ENCODE measurements at regions not wholly inside any gene's neighbourhood (a gene's known extent, or its start where the extent isn't known, plus 50 kb on each side); places are given as distances from the start of the nearest gene placed in this dataset.

DNA sequence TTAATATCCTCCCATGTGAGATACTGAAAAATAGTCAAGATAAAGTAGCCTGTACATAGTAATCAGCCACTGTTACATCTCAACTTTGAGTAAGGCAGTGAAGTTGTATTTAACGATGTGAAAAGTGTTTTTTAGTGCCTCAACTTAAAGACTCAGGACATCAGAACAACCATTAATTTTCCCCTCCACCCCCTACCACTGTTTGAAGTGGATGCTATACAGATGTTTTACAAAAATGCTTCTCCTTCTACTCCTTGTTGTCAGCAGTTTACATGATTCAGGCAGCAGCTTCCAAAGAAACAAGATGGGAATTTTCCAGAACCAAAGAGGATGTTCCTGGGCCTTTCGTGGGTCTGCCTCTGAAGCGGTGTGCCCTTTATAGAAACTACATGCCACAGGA is 143.6 kb downstream of the RPAP3 start:
- intact Hi-C loops (cut with DNase I), result no loop called here
- no peak for DNase-seq (ENCODE audit: low spot score)

DNA sequence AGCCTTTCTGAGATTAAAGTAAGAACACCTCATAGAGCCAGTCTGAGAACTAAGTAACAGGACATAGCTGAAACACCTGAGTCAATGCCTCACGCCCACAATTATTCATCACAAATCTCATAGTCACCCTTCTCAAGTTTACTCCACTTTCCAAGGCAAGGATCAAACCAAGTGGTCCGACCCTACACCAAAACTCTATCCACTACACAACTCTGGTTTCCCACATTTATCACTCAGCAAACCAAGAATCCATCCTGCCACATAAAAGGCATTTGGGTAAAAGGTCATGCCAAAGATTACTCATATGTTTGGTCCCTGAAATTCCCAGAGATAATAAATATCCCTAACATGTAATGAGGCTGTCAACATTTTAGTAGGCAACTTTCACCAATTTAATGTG is 144.1 kb downstream of the RPAP3 start:
- DNase-seq (ENCODE audit: low spot score), result no peak
- intact Hi-C loops (cut with DNase I), result no loop called here

DNA sequence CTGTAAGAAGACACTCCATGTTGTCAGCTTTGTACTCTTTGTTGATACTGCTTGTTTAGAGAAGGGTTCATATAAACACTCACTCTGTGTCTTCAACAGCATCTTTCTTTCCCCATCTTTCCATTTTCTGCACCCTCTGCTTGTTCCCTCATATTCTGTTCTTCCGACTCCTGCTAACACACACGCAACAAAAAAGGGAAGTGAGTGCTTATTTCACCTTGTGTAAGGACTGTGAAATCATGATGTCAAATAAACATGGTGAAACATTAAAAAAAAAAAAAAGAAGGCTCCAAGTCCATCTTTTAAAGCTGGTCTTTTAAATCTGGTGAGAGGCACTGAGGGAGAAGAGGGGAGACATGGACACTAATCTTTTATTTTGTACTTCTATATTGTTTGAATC is 145.4 kb downstream of the RPAP3 start:
- intact Hi-C loops (cut with DNase I), result no loop called here
- no peak for DNase-seq (ENCODE audit: low spot score)

DNA sequence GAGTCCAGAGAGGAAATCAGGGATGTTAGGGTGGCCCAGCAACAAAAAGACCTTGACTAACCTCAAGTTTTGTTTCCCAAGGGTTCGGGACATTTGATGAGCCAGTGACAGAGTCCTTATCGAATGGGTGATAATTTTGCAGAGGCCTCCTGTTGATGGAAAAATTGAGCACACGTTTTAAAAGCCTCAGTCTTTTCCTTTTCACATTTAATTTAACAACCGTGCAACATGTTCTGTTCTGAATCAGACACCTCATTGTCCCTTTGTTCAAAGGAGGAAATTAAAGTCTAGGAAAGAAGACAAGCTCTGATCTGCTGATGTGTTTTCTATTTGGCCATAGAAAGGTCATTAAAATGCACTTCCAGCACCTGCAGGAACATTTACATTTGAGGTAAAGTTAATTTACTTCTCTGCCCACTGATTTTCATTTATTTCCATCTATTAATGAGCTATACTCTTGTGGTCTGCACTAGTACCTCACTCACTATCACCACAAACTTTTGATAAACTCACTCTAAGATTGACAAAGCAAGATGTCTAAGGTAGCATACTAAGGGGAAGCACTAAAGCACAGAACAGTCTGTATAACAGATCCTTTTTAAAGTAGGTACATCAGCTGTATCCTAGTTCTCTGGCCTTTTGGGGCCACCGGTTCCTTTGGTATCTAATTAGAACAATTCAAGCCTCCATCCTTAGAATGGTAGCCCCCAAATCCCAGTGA is 147.0 kb downstream of the RPAP3 start:
- no peak for DNase-seq (ENCODE audit: low spot score)
- intact Hi-C loops (cut with DNase I), result no loop called here

DNA sequence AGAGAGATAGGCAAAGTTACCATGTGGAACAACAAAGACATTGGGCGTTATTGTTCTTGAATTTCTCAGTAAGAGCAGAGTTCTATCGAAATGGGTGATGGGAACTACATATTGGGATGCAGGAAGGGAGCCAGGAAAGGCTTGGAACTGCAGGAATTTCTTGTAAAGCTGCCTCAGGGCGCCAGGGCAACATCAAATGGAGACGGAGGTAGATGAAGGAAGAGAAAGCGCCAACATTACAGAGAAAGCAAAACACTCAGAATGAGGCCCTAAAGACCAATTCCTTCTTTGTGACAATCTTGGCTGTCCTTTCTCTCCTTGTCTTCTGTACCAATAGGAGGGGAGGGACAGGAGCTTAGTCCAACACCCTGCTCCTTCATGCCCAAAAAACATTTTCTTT is 148.4 kb downstream of the RPAP3 start:
- DNase-seq (ENCODE audit: low spot score), result no peak
- intact Hi-C loops (cut with DNase I), result loop anchor here in 1 of 2 donors (1.0 kb wide), 1 partner anchor 8 kb away; no protein-coding TSS in a partner anchor

DNA sequence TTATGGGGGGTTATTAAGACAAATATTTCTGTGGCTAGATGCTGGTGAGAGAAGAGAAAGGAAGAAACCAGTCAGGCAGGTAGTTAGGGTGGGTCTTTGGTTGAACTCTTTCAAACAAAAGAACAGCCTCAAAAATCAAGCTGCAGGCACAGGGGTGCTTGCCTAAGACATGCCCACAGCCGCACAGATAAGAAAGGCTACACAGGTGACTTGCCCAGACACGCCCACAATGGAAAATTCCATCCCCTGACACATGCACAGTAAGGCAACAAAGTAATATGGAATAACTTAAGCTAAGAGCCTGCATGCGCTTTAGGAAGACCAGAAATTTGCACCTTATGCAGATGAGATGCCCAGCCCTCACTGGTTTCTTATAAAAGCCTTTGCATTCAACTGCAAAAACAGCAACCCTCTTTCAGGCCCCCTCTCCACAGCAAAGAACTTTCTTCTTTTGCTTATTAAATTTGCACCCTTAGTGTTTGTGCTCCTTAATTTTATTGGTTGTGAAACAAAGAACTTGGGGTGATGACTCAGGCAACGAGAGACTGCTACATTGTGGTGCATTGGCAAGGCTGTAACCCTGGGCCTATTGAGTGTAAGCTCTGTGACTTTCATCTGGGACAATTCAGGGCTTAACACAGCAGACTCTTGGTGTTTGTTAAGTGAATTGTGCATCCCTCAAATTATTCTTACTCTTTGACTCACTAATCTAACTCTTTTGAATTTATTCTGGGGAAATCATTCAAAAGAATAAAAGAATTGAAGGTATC is 149.4 kb downstream of the RPAP3 start:
- intact Hi-C loops (cut with DNase I), result loop anchor here in 1 of 2 donors (1.0 kb wide), 1 partner anchor 7 kb away; no protein-coding TSS in a partner anchor
- no peak for DNase-seq (ENCODE audit: low spot score)

DNA sequence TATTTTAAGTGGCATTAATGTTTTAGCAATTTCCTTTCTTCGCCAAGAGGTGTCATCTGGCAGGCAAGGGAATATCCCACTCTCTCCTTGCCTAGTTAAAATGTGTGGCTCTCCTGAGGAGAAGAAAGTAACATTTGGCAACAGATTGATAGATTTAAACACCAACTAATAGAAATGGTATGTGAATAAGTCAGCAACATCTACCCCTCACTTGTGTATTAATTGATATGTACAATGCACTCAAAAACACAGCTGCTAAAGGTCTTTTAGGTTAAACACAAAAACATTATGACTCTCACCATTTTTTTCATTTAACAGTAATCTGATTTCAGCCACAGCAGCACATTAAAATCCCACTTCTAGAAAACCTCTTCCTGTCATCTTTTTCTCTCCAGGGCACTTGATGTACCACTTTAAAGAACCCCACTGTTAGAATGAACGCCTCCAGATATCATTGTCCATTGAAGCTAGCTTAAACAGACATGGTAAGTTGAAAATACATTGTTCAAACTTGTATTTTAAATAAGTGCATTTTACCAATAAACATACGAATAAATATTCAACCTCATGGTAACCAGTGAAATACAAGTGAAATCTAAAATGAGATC is 151.7 kb downstream of the RPAP3 start:
- DNase-seq (ENCODE audit: low spot score), result no peak
- intact Hi-C loops (cut with DNase I), result no loop called here

DNA sequence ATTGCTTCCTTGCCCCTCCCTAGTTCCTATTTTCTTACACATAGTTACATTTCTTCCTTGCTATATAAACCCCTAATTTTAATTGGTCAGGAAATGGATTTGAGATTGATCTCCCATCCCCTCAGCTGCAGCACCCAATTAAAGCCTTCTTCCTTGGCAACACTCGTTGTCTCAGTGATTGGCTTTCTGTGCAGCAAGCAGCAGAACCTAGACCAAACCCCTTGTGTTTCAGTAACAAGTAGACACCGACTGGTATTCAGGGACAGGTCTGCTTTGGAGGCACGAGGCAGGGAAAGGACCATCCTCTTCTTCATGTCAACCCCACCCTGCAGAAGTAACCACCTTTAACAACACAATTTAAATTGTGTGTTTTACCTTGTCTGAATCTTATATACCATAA is 152.6 kb downstream of the RPAP3 start:
- intact Hi-C loops (cut with DNase I), result no loop called here
- DNase-seq (ENCODE audit: low spot score), result no peak

DNA sequence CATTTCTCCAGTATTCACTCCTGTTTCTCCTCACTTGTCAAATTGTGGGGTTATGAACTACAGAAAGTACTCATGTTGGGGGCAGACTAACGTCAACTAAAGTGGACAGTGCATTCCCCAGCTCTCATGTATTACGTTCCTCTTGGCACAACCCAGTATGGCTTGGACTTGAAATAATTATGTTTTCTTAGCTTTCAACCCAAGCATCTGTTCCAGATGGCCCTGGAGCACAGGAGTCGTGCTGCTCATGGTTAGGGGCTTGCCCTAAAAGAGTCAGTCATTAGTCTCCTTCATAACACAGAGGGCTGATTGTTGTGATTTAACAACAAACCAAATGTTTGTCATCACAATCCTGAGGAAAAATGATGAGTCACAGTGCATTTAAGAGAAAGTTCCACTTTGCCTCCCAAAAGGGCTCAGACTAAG is 154.4 kb downstream of the RPAP3 start:
- intact Hi-C loops (cut with DNase I), result no loop called here
- DNase-seq (ENCODE audit: low spot score), result no peak

DNA sequence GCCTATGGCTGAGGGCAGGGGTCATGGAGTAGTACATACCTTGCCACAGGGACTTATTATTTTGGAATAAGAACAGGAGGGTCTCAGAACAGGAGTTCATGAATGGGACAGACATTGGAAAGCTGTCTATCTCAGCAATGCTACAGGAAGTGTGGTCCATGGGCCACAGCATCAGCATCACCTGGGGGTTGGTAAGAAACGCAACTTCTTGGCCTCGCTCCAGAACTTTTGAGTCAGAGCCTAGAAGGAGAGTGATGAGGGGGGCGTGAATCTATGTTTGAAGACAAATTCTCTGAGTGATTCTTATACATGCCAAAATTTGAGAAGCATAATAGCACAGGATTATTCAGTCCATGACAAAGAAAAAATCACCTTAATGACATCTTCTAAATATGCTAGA is 156.6 kb downstream of the RPAP3 start:
- intact Hi-C loops (cut with DNase I), result loop anchor here in 1 of 2 donors (1.0 kb wide), 1 partner anchor 8 kb away; no protein-coding TSS in a partner anchor
- no peak for DNase-seq (ENCODE audit: low spot score)

DNA sequence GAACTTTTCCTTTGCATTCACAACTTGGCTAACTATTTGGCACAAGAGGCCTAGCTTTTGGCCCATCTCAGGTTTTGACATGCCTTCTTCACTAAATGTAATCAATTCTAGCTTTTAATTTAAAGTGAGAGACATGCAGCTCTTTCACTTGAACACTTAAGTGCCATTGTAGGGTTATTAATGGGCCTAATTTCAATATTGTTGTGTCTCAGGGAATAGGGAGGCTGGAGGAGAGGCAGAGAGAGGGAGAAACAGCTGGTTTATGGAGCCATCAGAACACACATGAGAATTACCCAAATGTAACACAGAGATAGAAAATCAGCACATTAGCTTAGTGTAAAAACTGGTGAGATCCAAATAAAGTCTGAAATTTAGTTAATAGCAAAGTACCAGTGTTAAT is 157.4 kb downstream of the RPAP3 start:
- no peak for DNase-seq (ENCODE audit: low spot score)
- intact Hi-C loops (cut with DNase I), result no loop called here

DNA sequence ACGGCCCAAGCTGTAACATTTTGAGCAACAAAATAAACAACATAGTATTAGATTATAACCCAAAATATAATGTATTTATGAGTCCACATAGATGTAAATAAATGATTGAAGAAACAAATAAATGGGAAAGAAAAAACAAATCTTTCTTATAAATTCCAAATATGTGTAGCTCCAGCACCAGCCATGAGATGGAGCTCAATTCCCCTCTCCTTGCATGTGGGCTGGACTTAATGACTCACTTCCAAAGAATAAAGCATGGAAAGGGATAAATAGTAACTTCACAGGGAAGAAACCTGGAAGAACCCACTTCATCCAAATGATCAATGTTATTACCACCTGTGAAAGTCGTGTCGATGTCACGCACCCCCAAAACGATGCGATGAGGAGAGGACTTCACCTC is 158.8 kb downstream of the RPAP3 start:
- intact Hi-C loops (cut with DNase I), result no loop called here
- no peak for DNase-seq (ENCODE audit: low spot score)

DNA sequence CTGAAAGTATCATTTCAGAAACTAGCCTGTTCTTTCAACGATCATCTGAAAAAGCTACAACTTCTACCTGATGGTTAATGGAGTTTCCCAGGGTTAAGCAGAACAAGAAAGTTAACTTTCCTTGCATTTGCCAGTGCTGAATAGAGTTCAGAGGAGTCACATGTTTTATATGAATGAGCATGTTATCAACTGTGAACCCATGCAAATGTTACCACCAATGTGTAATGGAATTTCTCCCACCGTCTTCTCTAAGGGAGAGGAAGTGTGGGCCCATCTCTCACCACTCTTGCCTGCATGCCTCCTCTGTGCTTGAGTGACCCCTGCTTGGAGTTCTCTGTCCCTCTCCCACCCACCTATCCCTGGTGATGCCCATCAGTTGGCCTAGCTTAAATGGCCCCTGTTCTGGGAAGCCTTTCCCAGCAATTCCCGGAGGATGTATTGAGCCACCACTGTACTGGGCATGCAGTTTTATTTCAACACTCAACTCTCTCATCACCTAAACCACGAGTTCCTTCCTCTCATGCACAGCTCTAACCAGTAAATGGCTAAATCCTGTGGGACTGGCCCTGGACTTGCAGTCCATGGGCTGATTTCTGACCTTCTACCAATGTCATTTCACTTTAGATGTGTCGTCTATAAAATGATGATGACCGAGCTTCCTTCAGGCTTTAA is 159.8 kb downstream of the RPAP3 start:
- intact Hi-C loops (cut with DNase I), result no loop called here
- no peak for DNase-seq (ENCODE audit: low spot score)

DNA sequence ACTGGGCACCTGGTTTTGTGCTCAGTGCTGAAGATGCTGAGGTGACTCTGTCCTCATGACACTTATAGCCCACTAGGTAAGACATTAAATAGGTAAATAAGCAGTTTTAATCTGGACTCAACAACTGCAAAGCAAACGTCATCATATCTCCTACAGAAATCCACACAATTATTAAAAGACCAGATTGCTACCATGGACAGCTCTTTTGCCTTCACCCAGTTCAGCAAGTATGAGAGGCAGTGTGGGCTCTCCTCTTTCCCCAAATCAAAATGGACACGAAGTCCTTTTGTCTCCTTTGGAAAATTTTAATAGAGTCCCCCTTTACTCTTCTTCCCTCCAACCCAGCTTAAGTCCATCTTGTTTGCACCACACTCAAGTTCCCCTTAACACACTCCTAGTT is 171.1 kb downstream of the RPAP3 start:
- no peak for DNase-seq (ENCODE audit: low spot score)
- intact Hi-C loops (cut with DNase I), result no loop called here

DNA sequence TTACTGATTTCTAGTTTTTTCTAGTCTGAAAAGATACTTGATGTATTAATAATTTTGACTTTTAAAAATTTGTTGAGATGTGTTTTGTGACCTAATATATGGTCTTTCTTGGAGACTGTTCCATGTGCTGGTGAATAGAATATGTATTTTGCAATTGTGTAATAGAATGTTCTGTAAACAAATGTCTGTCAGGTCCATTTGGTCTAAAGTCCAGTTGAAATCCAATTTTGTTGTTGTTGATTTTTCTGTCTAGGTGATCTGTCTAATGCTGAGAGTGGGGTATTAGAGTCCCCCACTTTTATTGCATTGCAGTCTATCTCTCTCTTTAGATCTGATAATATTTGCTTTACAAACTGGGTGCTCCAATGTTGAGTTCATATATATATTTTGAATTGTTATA is 175.8 kb downstream of the RPAP3 start:
- no peak for DNase-seq (ENCODE audit: low spot score)
- intact Hi-C loops (cut with DNase I), result loop anchor here in 1 of 2 donors (2.0 kb wide), 1 partner anchor 57 kb away; no protein-coding TSS in a partner anchor

DNA sequence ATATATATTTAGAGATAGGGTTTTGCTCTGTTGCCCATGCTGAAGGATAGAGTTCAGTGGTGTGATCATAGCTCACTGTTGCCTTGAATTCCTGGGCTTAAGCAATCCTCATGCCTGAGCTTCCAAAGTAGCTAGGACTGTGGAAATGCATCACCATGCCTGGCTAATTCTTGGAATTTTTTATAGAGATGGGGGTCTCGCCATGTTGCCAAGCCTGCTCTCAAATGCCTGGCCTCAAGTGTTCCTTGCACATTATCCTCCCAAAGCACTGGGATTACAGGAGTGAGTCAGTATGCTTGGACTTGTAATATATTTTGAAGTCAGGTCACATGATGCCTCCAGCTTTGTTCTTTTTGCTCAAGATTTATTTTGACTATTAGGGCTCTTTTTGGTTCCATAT is 178.0 kb downstream of the RPAP3 start:
- intact Hi-C loops (cut with DNase I), result no loop called here
- no peak for DNase-seq (ENCODE audit: low spot score)

DNA sequence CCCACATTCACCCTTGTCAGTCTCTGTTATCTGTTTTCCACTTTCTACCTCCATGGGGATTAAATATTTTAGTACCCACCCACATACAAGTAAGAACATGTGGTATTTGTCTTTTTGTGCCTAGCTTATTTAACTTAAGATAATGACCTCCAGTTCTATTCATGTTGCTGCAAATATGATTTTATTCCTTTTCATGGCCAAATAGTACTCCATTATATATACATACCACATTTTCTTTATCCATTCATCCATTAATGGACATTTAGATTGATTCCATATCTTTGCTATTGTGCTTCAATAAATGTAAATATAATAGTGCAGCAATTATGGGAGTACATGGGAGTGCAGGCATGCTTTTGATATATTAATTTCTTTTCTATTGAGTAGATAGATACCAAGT is 185.8 kb downstream of the RPAP3 start:
- intact Hi-C loops (cut with DNase I), result no loop called here
- DNase-seq (ENCODE audit: low spot score), result no peak

DNA sequence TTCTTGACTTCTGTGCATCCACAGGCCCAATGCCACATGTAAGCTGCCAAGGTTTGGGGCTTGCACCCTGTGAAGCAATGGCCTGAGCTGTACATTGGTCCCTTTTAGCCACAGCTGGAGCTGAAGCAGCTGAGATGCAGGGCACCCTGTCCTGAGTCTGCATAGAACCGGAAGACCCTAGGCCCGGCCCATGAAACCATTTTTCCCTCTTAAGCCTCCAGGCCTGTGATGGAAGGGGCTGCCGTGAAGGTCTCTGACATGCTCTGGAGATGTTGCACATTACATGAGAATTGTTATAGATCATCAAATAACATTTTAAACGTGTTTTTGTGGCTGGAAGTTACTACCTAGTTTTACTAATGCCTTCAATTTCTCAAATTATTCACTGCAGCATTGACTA is 188.7 kb downstream of the RPAP3 start:
- no peak for DNase-seq (ENCODE audit: low spot score)
- intact Hi-C loops (cut with DNase I), result no loop called here

DNA sequence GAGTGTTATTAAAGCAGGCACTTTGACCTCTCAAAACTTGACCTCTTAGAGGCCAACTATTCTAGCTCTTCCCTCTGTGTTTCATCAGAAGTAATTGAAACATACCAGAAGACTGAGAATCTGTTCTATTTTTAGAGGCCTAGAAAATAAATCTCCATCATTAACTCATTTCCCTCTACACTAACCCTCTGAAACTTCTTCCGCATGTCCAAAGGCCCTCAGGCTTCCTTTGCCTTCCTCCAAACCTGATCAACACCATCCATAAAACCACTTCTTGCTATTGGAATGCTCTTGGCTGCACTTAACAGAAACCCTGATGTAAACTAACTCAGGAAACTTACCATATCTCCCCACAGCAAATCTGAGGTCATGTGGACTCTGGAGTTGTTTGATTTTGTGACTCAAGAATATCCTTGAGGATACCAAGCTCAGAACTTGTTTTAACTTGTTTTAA is 196.4 kb downstream of the RPAP3 start:
- DNase-seq (ENCODE audit: low spot score), result no peak
- intact Hi-C loops (cut with DNase I), result no loop called here

DNA sequence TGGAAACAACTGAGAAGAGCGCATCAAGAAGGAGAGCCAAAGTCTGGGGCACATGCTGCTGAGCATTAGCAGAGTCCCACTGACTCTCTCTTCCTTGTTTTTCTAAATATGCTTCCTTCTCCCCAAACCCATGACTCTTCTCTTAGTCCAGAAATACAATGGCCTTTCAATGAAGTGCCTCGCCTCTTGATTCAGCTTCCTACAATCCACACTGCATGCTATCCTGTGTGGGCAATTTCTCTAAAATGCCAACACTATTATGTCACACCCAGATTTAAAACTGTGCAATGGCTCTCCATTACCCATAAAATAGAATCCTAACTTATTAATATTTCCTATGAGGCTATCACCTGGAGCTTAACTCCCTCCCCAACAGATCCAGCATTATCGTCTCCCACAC is 198.6 kb downstream of the RPAP3 start:
- DNase-seq (ENCODE audit: low spot score), result no peak
- intact Hi-C loops (cut with DNase I), result no loop called here

Data from posterior vena cava (tissue), 2 donors.